Tibial nerve (tissue), 3 donors: ENCODE measurements at regions not wholly inside any gene's neighbourhood (a gene's known extent, or its start where the extent isn't known, plus 50 kb on each side); places are given as distances from the start of the nearest gene placed in this dataset.

ENCODE experiments used
- POLR2A ChIP-seq, 2 donors: fragments of 450-650 bp; IDR thresholded peaks; one replicate each; pipeline ENCODE4 v1.6.1; 2017; ENCODE audit warnings: antibody characterized with exemption in 2 of 2, mild to moderate bottlenecking in 2 of 2, moderate library complexity in 2 of 2
- TF ChIP-seq, protein P1 (sequence below), 5 experiments: fragments of 200-600 bp in 3 of 5; fragments of 450-650 bp in 2 of 5; sonication (generic) in 3 of 5; IDR thresholded peaks; one replicate each; pipeline ENCODE4 v1.5.1; 2016 to 2019; ENCODE audit warnings: antibody characterized with exemption in 5 of 5, mild to moderate bottlenecking in 3 of 5, moderate library complexity in 2 of 5

DNA sequence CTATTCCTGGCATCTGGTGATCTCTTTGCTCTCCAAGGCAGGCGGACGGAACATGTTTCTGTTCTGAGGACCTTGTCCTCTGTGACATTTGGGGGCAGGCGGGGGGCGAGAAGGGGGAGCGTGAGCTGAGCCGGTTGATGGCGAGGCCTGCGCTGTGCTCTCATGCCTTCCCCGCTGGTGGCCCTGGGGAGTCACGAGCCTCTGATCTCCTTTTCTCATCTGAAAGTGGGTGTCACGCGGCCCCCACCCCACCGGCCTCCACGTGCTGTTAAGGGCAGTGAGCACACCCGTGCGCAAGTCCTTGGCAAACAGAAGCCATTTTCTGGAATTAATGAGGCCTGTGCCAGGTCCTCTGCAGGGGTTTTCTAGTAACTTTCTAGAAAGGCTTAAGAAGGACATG lies 102.8 kb upstream of the ACTRT2 start:
- TF ChIP-seq, protein P1, sequence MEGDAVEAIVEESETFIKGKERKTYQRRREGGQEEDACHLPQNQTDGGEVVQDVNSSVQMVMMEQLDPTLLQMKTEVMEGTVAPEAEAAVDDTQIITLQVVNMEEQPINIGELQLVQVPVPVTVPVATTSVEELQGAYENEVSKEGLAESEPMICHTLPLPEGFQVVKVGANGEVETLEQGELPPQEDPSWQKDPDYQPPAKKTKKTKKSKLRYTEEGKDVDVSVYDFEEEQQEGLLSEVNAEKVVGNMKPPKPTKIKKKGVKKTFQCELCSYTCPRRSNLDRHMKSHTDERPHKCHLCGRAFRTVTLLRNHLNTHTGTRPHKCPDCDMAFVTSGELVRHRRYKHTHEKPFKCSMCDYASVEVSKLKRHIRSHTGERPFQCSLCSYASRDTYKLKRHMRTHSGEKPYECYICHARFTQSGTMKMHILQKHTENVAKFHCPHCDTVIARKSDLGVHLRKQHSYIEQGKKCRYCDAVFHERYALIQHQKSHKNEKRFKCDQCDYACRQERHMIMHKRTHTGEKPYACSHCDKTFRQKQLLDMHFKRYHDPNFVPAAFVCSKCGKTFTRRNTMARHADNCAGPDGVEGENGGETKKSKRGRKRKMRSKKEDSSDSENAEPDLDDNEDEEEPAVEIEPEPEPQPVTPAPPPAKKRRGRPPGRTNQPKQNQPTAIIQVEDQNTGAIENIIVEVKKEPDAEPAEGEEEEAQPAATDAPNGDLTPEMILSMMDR (IDR thresholded peaks at IDR 0.05) = no peak
- TF ChIP-seq POLR2A (IDR thresholded peaks at IDR 0.05) = no peak
